Neural progenitor cell (in vitro differentiated cells): ENCODE measurements at regions not wholly inside any gene's neighbourhood (a gene's known extent, or its start where the extent isn't known, plus 50 kb on each side); places are given as distances from the start of the nearest gene placed in this dataset.
"Not testable (repeated sequence)": the region's sequence is repeated elsewhere in the genome, so short reads cannot be mapped to it uniquely, and the experiment has no call there.

Experiments used
- DNase-seq: peaks from one replicate; pipeline ENCODE4 v3.0.0-alpha.2; 2016; ENCODE audit warnings: low spot score
- H2AFZ ChIP-seq: fragments of 200-600 bp; sonication (generic); replicated peaks from 2 replicates; pipeline ENCODE4 v1.6.1; 2016; ENCODE audit warnings: antibody characterized with exemption
- H3F3A ChIP-seq: fragments of 200-600 bp; sonication (generic); 2 replicates; pipeline ENCODE4 v1.6.1; 2016; ENCODE audit warnings: antibody characterized with exemption, low read depth
- H3K27ac ChIP-seq: fragments of 200-600 bp; sonication (generic); 2 replicates; pipeline ENCODE4 v1.5.1; 2016; ENCODE audit warnings: mild to moderate bottlenecking
- H3K27me3 ChIP-seq: fragments of 200-600 bp; sonication (generic); 2 replicates; pipeline ENCODE4 v1.6.1; 2016; ENCODE audit warnings: mild to moderate bottlenecking, moderate library complexity
- H3K36me3 ChIP-seq: fragments of 200-600 bp; sonication (generic); 2 replicates; pipeline ENCODE4 v1.5.1; 2016
- H3K4me1 ChIP-seq: fragments of 200-600 bp; sonication (generic); 2 replicates; pipeline ENCODE4 v1.6.1; 2016; ENCODE audit warnings: mixed run types
- H3K4me2 ChIP-seq: fragments of 200-600 bp; sonication (generic); 2 replicates; pipeline ENCODE4 v1.6.1; 2016
- H3K4me3 ChIP-seq: fragments of 200-600 bp; sonication (generic); 2 replicates; pipeline ENCODE4 v1.5.1; 2016
- H3K79me2 ChIP-seq: fragments of 200-600 bp; sonication (generic); 2 replicates; pipeline ENCODE4 v1.6.1; 2016; ENCODE audit warnings: low read depth
- H3K9ac ChIP-seq: fragments of 200-600 bp; sonication (generic); 2 replicates; pipeline ENCODE4 v1.6.1; 2016
- H3K9me3 ChIP-seq: fragments of 200-600 bp; sonication (generic); 2 replicates; pipeline ENCODE4 v1.5.1; 2016; ENCODE audit warnings: low read depth
- H4K20me1 ChIP-seq: fragments of 200-600 bp; sonication (generic); 2 replicates; pipeline ENCODE4 v1.6.1; 2016; ENCODE audit warnings: low read depth
- H3K27ac Mint-ChIP-seq: 3 replicates; pipeline ENCODE4 v1.8.0; 2021; ENCODE audit warnings: mixed read lengths
- H3K27me3 Mint-ChIP-seq: 2 replicates; pipeline ENCODE4 v1.8.0; 2022; ENCODE audit warnings: low read depth, mild to moderate bottlenecking, inconsistent platforms, moderate library complexity, mixed read lengths; ENCODE audit not compliant: insufficient read depth
- H3K36me3 Mint-ChIP-seq: 3 replicates; pipeline ENCODE4 v1.8.0; 2021; ENCODE audit warnings: mixed read lengths
- H3K4me1 Mint-ChIP-seq: 3 replicates; pipeline ENCODE4 v1.8.0; 2021; ENCODE audit warnings: mixed read lengths
- H3K4me3 Mint-ChIP-seq: 3 replicates; pipeline ENCODE4 v1.8.0; 2021; ENCODE audit warnings: mild to moderate bottlenecking, moderate library complexity, mixed read lengths
- H3K9me3 Mint-ChIP-seq: 3 replicates; pipeline ENCODE4 v1.8.0; 2020; ENCODE audit warnings: mixed read lengths
- EZH2 ChIP-seq: fragments of 200-600 bp; sonication (generic); IDR thresholded peaks from 2 replicates; pipeline ENCODE4 v1.6.1; 2017; ENCODE audit warnings: antibody characterized with exemption, mild to moderate bottlenecking, moderate library complexity
- EZH2phosphoT487 ChIP-seq: fragments of 200-600 bp; sonication (generic); IDR thresholded peaks from 2 replicates; pipeline ENCODE4 v1.6.1; 2017; ENCODE audit warnings: antibody characterized with exemption
- TF ChIP-seq, protein P1 (sequence below): fragments of 200-600 bp; sonication (generic); IDR thresholded peaks from 2 replicates; pipeline ENCODE4 v1.5.1; 2017; ENCODE audit warnings: antibody characterized with exemption, mild to moderate bottlenecking

DNA sequence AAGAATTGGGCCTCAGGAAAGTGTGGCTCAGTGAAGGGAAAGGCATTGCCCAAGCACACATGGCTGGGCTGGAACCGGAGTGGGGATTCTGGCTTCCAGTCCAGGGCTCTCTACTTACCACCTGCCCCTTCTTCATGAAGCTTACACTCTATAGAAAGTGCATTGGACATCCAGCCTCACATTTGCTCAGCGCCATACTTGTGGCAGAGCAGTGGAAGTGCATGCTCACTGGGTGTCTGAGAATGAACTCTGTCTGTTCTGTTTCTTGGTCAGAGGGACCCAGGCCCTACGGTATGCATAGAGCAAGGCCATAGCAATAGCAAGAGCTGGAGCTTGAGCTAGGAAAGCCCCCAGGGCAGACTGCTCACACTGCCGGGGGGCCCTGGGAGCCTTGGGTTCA, 1253.5 kb downstream of the TYW1 start:
- H3F3A ChIP-seq: no peaks in the 10 kb centered on the region
- Mint-ChIP-seq H3K9me3 (peaks cover 14% of the 10 kb centered on the region), H3K27ac (no peak overlapping the region), H3K27me3 (peaks cover 12% of the 10 kb centered on the region), H3K4me3 (no peak overlapping the region), H3K4me1 (peaks cover 13% of the 10 kb centered on the region), H3K36me3 (no peaks in the 10 kb centered on the region)
- H3K4me2 ChIP-seq: no peak overlapping the region
- TF ChIP-seq, protein P1, sequence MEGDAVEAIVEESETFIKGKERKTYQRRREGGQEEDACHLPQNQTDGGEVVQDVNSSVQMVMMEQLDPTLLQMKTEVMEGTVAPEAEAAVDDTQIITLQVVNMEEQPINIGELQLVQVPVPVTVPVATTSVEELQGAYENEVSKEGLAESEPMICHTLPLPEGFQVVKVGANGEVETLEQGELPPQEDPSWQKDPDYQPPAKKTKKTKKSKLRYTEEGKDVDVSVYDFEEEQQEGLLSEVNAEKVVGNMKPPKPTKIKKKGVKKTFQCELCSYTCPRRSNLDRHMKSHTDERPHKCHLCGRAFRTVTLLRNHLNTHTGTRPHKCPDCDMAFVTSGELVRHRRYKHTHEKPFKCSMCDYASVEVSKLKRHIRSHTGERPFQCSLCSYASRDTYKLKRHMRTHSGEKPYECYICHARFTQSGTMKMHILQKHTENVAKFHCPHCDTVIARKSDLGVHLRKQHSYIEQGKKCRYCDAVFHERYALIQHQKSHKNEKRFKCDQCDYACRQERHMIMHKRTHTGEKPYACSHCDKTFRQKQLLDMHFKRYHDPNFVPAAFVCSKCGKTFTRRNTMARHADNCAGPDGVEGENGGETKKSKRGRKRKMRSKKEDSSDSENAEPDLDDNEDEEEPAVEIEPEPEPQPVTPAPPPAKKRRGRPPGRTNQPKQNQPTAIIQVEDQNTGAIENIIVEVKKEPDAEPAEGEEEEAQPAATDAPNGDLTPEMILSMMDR: no peak
- no peaks in the 10 kb centered on the region for H3K36me3 ChIP-seq
- peaks cover 5% of the 10 kb centered on the region for H3K9me3 ChIP-seq
- no peaks in the 10 kb centered on the region for H3K79me2 ChIP-seq
- H3K27ac ChIP-seq: no peak overlapping the region
- no peak overlapping the region for H3K4me3 ChIP-seq
- no peaks in the 10 kb centered on the region for H4K20me1 ChIP-seq
- no peak for DNase-seq
- H2AFZ ChIP-seq: no peak overlapping the region
- H3K9ac ChIP-seq: no peak overlapping the region
- H3K4me1 ChIP-seq: no peaks in the 10 kb centered on the region
- peaks cover 9% of the 10 kb centered on the region for H3K27me3 ChIP-seq

DNA sequence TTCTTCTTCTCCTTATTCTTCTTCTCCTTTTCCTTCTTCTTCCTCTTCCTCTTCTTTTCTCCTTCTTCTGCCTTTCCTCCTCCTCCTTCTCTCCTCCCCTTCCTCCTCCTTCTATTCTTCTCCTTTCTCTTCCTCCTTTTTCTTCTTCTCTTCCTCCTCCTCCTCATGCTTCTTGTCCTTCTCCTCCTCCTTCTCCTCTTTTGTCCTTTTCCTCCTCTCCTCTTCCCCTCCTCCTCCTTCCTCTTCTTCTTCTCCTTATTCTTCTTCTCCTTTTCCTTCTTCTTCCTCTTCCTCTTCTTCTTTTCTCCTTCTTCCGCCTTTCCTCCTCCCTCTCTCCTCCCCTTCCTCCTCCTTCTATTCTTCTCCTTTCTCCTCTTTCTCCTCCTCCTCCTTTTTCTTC, 1258.2 kb downstream of the TYW1 start:
- H2AFZ ChIP-seq, H3K27me3 Mint-ChIP-seq, H3K4me3 Mint-ChIP-seq, H3K4me2 ChIP-seq, H3K9me3 Mint-ChIP-seq, H3K4me1 Mint-ChIP-seq, H3K4me3 ChIP-seq, H3K27ac Mint-ChIP-seq, H4K20me1 ChIP-seq, H3K36me3 Mint-ChIP-seq, H3K4me1 ChIP-seq, DNase-seq, H3K27ac ChIP-seq, H3K79me2 ChIP-seq, H3K9ac ChIP-seq, H3K9me3 ChIP-seq, H3F3A ChIP-seq, H3K36me3 ChIP-seq, H3K27me3 ChIP-seq: not testable (repeated sequence)

DNA sequence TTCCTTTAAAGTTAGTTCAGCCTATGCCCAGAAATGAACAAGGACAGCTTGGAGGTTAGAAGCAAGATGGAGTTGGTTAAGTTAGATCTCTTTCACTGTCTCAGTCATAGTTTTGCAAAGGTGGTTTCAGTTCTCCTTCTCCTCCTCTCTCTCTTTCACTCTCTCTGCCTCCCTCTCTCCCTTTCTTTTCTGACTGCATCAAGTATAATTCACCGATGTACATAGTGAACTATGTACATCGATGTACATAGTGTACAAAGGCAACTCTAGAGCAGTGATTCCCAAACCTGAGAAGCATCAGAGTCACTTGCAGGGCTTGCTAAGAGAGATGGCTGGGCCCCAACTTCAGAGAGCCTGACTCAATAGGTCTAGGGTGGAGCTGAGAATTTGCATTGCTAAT, 1259.7 kb downstream of the TYW1 start:
- Histone ChIP-seq H3K9ac (no peak overlapping the region), H3F3A (no peaks in the 10 kb centered on the region), H3K4me1 (peaks cover 4% of the 10 kb centered on the region), H3K79me2 (no peaks in the 10 kb centered on the region), H2AFZ (no peak overlapping the region), H3K4me3 (no peak overlapping the region), H3K27me3 (no peaks in the 10 kb centered on the region), H4K20me1 (no peaks in the 10 kb centered on the region), H3K4me2 (no peak overlapping the region), H3K27ac (no peak overlapping the region), H3K36me3 (no peaks in the 10 kb centered on the region), H3K9me3 (peaks cover 5% of the 10 kb centered on the region)
- TF ChIP-seq EZH2phosphoT487 (no peak), EZH2 (no peak)
- TF ChIP-seq, protein P1: no peak
- no peak overlapping the region for H3K4me3 Mint-ChIP-seq
- no peaks in the 10 kb centered on the region for H3K36me3 Mint-ChIP-seq
- H3K4me1 Mint-ChIP-seq: peaks cover 8% of the 10 kb centered on the region
- H3K27me3 Mint-ChIP-seq: peaks cover 9% of the 10 kb centered on the region
- no peak overlapping the region for H3K27ac Mint-ChIP-seq
- DNase-seq: no peak
- peaks cover 6% of the 10 kb centered on the region for H3K9me3 Mint-ChIP-seq

DNA sequence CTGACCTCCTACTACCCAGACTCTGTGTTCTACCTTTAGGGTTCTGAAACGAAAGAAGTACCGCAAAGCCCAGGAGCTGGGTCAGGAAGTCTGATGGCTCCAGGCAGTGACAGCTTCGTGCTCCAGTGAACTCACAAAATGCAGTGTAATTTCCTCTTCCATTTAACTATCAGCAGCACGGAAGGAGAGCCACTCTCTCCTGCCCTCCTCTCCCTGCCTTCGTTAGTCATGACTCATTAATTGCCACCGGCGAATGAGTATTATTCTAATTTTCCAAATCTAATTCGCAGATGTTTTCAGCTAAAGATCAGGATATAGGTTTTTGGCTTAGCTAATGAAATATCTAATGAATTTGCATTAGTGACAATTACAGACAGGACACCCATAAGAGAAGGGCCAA, 1262.0 kb downstream of the TYW1 start:
- H3K4me3 Mint-ChIP-seq: no peak overlapping the region
- Histone ChIP-seq H4K20me1 (no peaks in the 10 kb centered on the region), H3K9me3 (no peaks in the 10 kb centered on the region), H3K27me3 (no peaks in the 10 kb centered on the region), H3K4me1 (peaks cover 4% of the 10 kb centered on the region), H3F3A (no peaks in the 10 kb centered on the region), H3K27ac (no peak overlapping the region), H3K4me2 (no peak overlapping the region), H3K79me2 (no peaks in the 10 kb centered on the region), H3K9ac (no peak overlapping the region), H3K36me3 (no peaks in the 10 kb centered on the region), H2AFZ (no peak overlapping the region), H3K4me3 (no peak overlapping the region)
- peaks cover 9% of the 10 kb centered on the region for H3K27me3 Mint-ChIP-seq
- H3K9me3 Mint-ChIP-seq: no peaks in the 10 kb centered on the region
- no peak overlapping the region for H3K27ac Mint-ChIP-seq
- no peaks in the 10 kb centered on the region for H3K36me3 Mint-ChIP-seq
- H3K4me1 Mint-ChIP-seq: peaks cover 8% of the 10 kb centered on the region
- peak; percentile 17 for DNase-seq
- TF ChIP-seq EZH2 (no peak), EZH2phosphoT487 (no peak)
- TF ChIP-seq, protein P1: no peak
